ENCODE measurements at regions not wholly inside any gene's neighbourhood (a gene's known extent, or its start where the extent isn't known, plus 50 kb on each side); places are given as distances from the start of the nearest gene placed in this dataset.

DNA sequence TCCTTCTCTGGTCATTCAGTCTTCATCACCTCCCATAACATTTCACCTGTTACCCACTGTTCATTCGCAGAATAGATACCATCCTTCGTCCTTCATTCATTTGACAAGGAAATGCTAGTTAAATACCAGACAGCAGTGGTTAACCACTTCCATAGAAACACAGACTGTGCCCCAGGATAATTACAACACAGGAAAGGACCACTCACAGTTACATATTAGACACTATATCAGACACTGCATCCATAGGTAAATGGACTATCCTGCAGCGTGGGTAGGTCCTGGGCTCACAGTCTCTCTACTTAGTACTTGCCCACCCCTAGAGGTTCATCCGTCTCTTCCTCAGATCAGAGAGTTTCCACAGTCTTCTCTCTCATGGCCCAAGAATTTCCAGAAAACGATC is 1044.6 kb downstream of the VRK1 start:
- H3K4me3 ChIP-seq (ENCODE audit: low read depth, low read length), result no peak overlapping the region
- TF ChIP-seq, protein P1, sequence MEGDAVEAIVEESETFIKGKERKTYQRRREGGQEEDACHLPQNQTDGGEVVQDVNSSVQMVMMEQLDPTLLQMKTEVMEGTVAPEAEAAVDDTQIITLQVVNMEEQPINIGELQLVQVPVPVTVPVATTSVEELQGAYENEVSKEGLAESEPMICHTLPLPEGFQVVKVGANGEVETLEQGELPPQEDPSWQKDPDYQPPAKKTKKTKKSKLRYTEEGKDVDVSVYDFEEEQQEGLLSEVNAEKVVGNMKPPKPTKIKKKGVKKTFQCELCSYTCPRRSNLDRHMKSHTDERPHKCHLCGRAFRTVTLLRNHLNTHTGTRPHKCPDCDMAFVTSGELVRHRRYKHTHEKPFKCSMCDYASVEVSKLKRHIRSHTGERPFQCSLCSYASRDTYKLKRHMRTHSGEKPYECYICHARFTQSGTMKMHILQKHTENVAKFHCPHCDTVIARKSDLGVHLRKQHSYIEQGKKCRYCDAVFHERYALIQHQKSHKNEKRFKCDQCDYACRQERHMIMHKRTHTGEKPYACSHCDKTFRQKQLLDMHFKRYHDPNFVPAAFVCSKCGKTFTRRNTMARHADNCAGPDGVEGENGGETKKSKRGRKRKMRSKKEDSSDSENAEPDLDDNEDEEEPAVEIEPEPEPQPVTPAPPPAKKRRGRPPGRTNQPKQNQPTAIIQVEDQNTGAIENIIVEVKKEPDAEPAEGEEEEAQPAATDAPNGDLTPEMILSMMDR (IDR thresholded peaks at IDR 0.05; ENCODE audit: low read depth, low read length, missing control alignments), result no peak
- in situ Hi-C loops (cut with HindIII; ENCODE audit: low sequenced_read_pairs), result no loop called here
- DNase-seq (ENCODE audit: low read depth), result no peak

DNA sequence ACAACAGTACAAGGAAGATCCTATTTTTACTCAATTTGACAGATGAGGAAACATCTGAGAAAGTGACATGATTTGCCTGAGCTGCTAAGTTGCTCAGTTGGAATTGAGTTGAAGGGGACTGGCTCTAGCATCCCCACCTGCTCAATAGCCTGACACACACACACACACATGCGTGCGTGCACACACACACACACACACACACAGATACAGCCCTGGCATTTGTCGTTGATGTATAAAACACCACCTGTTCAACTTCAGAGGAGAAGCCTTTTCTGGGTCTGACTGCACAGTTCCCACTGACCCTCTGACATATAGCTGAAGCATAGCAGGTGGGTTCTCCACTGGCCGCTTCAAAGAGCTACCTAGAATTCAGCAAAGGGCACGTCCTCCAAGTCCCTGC is 1045.9 kb downstream of the VRK1 start:
- no peak overlapping the region for H3K4me3 ChIP-seq (ENCODE audit: low read depth, low read length)
- in situ Hi-C loops (cut with HindIII; ENCODE audit: low sequenced_read_pairs), result no loop called here
- TF ChIP-seq, protein P1 (IDR thresholded peaks at IDR 0.05; ENCODE audit: low read depth, low read length, missing control alignments), result no peak
- DNase-seq (ENCODE audit: low read depth), result no peak

DNA sequence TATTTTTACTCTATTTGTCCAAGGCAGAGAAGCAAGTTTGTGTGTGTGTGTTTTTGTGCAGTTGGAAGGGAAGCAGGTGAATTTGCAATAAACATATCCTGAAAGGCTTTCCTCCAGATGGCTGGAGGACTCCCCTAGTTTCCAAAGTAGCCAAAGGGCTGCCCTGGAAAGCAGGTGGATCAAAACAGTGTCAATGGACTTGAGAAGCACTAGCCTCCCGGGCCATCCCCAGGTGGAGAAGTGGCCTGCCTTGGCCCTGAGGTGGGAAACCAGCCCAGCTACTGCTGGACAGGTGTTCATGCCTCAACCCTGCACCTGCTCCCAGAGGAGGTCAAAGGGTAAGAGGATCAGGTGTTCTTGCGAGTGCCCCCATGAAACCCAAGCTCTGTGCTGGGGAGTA is 1046.9 kb downstream of the VRK1 start:
- H3K4me3 ChIP-seq (ENCODE audit: low read depth, low read length), result no peak overlapping the region
- TF ChIP-seq, protein P1 (IDR thresholded peaks at IDR 0.05; ENCODE audit: low read depth, low read length, missing control alignments), result no peak
- DNase-seq (ENCODE audit: low read depth), result no peak
- in situ Hi-C loops (cut with HindIII; ENCODE audit: low sequenced_read_pairs), result no loop called here

DNA sequence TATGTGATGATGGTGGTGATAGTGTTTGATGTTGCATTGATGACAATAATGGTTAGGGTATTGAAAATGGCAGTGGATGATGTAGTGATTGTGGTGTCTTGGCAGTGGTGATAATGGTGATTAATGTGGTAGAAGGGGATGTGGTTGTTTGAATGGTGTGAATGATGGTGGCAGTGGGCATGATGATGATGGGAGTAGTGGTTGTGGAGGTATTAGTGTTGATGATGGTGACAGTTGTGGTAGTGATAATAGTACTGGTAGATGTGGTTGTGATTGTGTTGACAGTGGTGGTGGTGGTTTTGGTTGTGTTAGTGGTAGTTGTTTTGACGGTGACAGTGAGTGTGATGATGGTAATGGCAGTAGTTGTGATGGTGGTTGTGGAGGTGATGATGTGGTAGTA is 1049.0 kb downstream of the VRK1 start:
- no peak overlapping the region for H3K4me3 ChIP-seq (ENCODE audit: low read depth, low read length)
- DNase-seq (ENCODE audit: low read depth), result no peak
- in situ Hi-C loops (cut with HindIII; ENCODE audit: low sequenced_read_pairs), result no loop called here
- TF ChIP-seq, protein P1 (IDR thresholded peaks at IDR 0.05; ENCODE audit: low read depth, low read length, missing control alignments), result no peak

DNA sequence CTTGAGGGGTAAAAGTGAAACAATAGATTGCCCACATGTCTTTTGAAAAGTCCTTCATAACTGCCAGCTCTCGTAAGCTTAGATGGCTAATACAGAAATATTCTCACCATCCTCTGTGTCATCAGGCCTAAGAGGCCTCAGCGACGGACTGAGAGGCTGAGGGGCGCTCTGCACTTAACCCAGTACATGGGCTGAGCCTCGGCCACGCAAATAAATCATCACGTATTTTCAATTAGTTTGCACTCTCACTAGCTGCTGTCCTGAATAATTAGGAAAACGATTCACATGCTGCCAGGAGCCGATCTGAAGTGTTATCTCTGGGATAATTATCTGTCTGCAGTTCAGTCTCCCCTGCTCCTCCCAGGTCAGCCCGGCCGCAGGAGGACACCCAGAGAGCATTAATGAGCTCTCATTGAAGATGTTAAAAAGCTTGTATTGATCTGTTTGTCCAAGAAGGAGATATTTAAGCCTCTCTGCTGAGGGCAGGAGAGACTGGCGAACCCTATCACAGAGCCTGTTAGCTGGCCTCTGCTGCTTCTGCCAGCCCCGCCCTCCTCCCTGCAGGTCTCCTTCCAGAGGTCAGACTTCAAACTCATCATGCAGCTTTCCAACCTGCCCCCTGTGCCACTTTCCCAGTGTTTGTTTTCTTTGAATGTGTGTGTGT is 1051.3 kb downstream of the VRK1 start:
- TF ChIP-seq, protein P1 (IDR thresholded peaks at IDR 0.05; ENCODE audit: low read depth, low read length, missing control alignments), result no peak
- in situ Hi-C loops (cut with HindIII; ENCODE audit: low sequenced_read_pairs), result no loop called here
- no peak for DNase-seq (ENCODE audit: low read depth)
- no peak overlapping the region for H3K4me3 ChIP-seq (ENCODE audit: low read depth, low read length)

DNA sequence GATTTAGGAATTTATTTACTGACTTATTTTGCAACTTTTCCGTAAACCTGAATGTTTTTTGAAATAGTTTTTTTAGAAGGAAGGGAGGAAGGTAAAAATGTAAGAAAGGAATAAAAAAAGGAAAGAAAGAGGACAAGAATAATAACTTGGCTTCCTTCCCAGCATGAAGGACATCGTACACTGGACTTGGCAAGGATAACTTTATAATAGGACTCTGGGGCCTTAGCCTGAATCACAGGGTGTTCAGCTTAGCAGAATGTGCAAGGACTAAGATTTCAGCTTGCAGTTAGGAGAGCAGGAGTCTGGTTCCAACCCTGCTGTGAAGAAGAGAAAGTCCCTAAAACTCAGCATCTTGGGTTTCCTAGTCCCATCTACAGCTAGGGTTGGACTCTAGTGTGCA is 1053.3 kb downstream of the VRK1 start:
- in situ Hi-C loops (cut with HindIII; ENCODE audit: low sequenced_read_pairs), result no loop called here
- TF ChIP-seq, protein P1 (IDR thresholded peaks at IDR 0.05; ENCODE audit: low read depth, low read length, missing control alignments), result no peak
- no peak overlapping the region for H3K4me3 ChIP-seq (ENCODE audit: low read depth, low read length)
- DNase-seq (ENCODE audit: low read depth), result no peak
